Brain pericyte (primary cell): ENCODE measurements at regions not wholly inside any gene's neighbourhood (a gene's known extent, or its start where the extent isn't known, plus 50 kb on each side); places are given as distances from the start of the nearest gene placed in this dataset.

Source experiments
- DNase-seq: peaks from one replicate; pipeline ENCODE4 v3.0.0-alpha.2; 2012; ENCODE audit warnings: low read depth, low spot score

GRCh38 chr14:56501909-56502530 is 77.6 kb upstream of the TMEM260 start:
- no peak for DNase-seq

GRCh38 chr14:56505361-56505760 is 74.2 kb upstream of the TMEM260 start:
- DNase-seq = no peak

GRCh38 chr14:56512521-56512920 is 67.1 kb upstream of the TMEM260 start:
- DNase-seq = no peak

DNA sequence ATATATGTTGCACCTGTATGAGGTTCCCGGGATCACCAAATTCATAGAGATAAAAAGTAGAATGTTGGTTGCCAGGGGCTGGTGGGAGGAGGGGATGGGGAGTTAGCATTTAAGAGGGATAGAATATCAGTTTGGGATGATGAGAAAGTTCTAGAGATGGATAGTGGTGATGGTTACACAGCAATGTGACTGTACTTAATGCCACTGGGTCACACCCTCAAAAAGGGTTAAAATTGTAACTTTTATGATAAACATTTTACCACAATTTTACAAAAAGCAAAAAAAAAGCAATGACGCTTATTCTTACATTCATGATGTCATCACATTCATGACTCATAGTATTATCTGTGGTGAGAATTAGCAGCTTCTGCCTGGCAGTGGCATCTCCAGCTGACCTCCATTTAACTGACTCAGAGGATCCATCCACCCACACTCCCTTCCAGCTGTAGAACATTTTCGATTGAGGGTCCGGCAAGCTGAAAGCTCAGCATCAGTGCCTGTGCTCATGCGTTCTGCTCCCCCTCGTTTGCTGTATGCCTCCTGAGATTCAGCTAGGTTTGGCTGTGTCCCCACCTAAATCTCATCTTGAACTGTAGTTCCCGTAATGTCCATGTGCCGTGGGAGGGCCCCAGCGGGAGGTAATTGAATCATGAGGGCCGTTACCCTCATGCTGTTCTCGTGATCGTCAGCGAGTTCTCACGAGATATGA is 64.8 kb upstream of the TMEM260 start:
- DNase-seq = no peak

- no peak for DNase-seq
These were observed 63.9 kb upstream of the TMEM260 start for GRCh38 chr14:56515739-56516138.

GRCh38 chr14:56522403-56522802 is 57.2 kb upstream of the TMEM260 start:
- no peak for DNase-seq

DNA sequence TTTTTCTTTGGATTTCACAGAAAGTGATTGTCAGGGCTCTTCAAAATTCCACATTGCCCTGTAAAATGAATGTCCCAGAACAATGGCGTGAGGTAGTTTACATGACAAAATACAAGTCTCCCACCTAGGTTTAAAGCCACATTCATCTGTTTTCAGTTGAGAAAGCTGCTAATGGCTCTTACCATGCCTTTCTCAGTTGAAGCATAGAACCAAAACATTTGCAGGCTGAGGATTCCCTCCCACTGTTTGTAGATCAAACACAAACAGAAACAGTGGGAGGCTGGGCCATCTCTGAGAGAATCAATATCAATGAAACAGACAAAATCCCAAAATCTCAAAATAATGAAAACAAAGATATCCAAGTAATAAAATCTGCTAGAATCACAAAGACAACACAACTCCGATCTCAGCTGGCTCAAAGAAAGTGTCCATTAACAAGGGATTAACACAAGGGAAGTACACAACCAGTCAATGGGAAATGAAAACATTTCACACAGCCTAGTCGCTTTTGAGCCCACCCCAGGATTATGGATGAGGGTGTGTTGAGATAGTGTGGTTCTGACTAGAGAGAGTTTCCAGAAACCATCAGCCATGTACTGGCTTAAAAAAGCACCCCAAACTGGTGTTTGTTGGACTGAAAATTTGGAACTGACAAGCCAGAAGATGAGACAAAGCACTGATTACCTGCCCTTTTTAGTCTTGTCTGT is 54.5 kb upstream of the TMEM260 start:
- no peak for DNase-seq

DNA sequence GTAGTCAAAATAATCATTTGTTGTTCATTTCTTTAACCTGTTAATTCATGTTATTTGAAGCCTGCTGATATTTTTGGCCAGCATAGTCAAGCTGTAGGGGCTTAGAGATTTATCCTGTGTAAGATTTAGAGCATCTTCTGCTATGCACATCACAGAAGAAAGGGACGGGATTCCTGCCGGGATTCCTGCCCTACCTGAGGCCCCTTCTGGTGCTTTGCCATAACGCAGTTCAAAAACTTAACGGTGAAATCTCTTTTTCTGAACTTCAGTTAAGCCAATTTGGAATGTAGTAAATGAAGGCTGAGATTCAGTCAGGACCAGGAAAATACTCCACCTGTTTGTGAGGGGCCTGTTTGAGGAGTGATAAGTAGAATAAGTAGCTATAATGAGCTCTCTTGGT is 50.7 kb upstream of the TMEM260 start:
- DNase-seq = no peak
